MM.1S (cell line): ENCODE measurements at regions not wholly inside any gene's neighbourhood (a gene's known extent, or its start where the extent isn't known, plus 50 kb on each side); places are given as distances from the start of the nearest gene placed in this dataset.

ENCODE experiments used
- DNase-seq: peaks from one replicate; pipeline ENCODE4 v3.0.0-alpha.2; 2015
- H2AFZ ChIP-seq: fragments of 300-600 bp; sonication (generic); 2 replicates; pipeline ENCODE4 v1.6.0; 2016; ENCODE audit warnings: antibody characterized with exemption, low read length
- H3F3A ChIP-seq: fragments of 300-600 bp; sonication (generic); 2 replicates; pipeline ENCODE4 v1.6.1; 2016; ENCODE audit warnings: mild to moderate bottlenecking, antibody characterized with exemption, low read length, moderate library complexity, mixed read lengths; ENCODE audit not compliant: insufficient read depth
- H3K27ac ChIP-seq: fragments of 300-600 bp; sonication (generic); 2 replicates; pipeline ENCODE4 v1.5.1; 2016; ENCODE audit warnings: mild to moderate bottlenecking, low read length
- H3K27me3 ChIP-seq: fragments of 300-600 bp; sonication (generic); replicated peaks from 2 replicates; pipeline ENCODE4 v1.6.0; 2016; ENCODE audit warnings: low read length; ENCODE audit not compliant: insufficient read depth
- H3K36me3 ChIP-seq: fragments of 300-600 bp; sonication (generic); replicated peaks from 2 replicates; pipeline ENCODE4 v1.6.1; 2016; ENCODE audit warnings: mild to moderate bottlenecking, low read length, mixed read lengths; ENCODE audit not compliant: insufficient read depth
- H3K4me1 ChIP-seq: fragments of 300-600 bp; sonication (generic); 2 replicates; pipeline ENCODE4 v1.6.1; 2016; ENCODE audit warnings: low read length, mixed read lengths
- H3K4me2 ChIP-seq: fragments of 300-600 bp; sonication (generic); 2 replicates; pipeline ENCODE4 v1.6.0; 2016; ENCODE audit warnings: low read depth, low read length
- H3K4me3 ChIP-seq: fragments of 300-600 bp; sonication (generic); 2 replicates; pipeline ENCODE4 v1.5.1; 2016; ENCODE audit warnings: low read length, mixed read lengths
- H3K79me2 ChIP-seq: fragments of 300-600 bp; sonication (generic); 2 replicates; pipeline ENCODE4 v1.6.1; 2016; ENCODE audit warnings: mixed run types, low read length, mixed read lengths
- H3K9ac ChIP-seq: fragments of 300-600 bp; sonication (generic); 2 replicates; pipeline ENCODE4 v1.6.1; 2016; ENCODE audit warnings: low read length, mixed read lengths
- H3K9me2 ChIP-seq: fragments of 300-600 bp; sonication (generic); replicated peaks from 2 replicates; pipeline ENCODE4 v1.6.1; 2016; ENCODE audit warnings: mild to moderate bottlenecking, low read length, mixed read lengths; ENCODE audit not compliant: insufficient read depth
- H3K9me3 ChIP-seq: fragments of 300-600 bp; sonication (generic); replicated peaks from 2 replicates; pipeline ENCODE4 v1.6.1; 2016; ENCODE audit warnings: mild to moderate bottlenecking, low read length, mixed read lengths; ENCODE audit not compliant: insufficient read depth
- H4K20me1 ChIP-seq: fragments of 300-600 bp; sonication (generic); 2 replicates; pipeline ENCODE4 v1.6.1; 2016; ENCODE audit warnings: mild to moderate bottlenecking, low read length, moderate library complexity, mixed read lengths; ENCODE audit not compliant: insufficient read depth
- EZH2 ChIP-seq: fragments of 300-600 bp; sonication (generic); optimal IDR thresholded peaks from 2 replicates; pipeline ENCODE3; 2017; ENCODE audit warnings: low read depth, mild to moderate bottlenecking, antibody characterized with exemption, low read length, mixed read lengths
- EZH2phosphoT487 ChIP-seq: fragments of 300-600 bp; sonication (generic); IDR thresholded peaks from 2 replicates; pipeline ENCODE4 v1.6.1; 2018; ENCODE audit warnings: antibody characterized with exemption, low read length
- TF ChIP-seq, protein P1 (sequence below): fragments of 300-600 bp; sonication (generic); IDR thresholded peaks from 2 replicates; pipeline ENCODE4 v1.5.1; 2016; ENCODE audit warnings: antibody characterized with exemption, low read length, mixed read lengths

DNA sequence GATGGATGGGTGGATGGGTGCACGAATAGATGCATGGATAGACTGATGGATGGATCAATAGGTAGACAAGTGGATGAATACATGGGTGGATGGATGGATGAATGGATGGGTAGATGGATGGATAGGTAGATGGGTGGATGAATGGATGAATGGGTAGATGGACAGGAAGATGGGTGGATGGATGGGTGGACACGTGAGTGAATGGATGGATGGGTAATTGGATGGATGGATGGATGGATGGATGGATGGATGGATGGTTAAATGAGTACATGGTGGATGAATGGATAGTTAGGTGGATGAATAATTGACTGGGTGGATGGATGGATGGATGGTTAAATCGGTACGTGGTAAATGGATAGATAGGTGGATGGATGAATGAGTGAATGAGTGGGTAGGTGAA, 89.7 kb upstream of the ZNF469 start:
- Histone ChIP-seq H3K27ac (no peak overlapping the region), H3F3A (no peaks in the 10 kb centered on the region), H3K79me2 (no peaks in the 10 kb centered on the region), H3K9me3 (no peaks in the 10 kb centered on the region), H4K20me1 (no peaks in the 10 kb centered on the region), H3K9me2 (no peaks in the 10 kb centered on the region), H3K4me3 (no peak overlapping the region), H3K27me3 (peaks cover 33% of the 10 kb centered on the region), H3K4me1 (peaks cover 9% of the 10 kb centered on the region; the same call in 1 of the 2 replicates), H3K36me3 (no peaks in the 10 kb centered on the region), H2AFZ (no peak overlapping the region), H3K4me2 (no peak overlapping the region), H3K9ac (no peak overlapping the region)
- TF ChIP-seq, protein P1, sequence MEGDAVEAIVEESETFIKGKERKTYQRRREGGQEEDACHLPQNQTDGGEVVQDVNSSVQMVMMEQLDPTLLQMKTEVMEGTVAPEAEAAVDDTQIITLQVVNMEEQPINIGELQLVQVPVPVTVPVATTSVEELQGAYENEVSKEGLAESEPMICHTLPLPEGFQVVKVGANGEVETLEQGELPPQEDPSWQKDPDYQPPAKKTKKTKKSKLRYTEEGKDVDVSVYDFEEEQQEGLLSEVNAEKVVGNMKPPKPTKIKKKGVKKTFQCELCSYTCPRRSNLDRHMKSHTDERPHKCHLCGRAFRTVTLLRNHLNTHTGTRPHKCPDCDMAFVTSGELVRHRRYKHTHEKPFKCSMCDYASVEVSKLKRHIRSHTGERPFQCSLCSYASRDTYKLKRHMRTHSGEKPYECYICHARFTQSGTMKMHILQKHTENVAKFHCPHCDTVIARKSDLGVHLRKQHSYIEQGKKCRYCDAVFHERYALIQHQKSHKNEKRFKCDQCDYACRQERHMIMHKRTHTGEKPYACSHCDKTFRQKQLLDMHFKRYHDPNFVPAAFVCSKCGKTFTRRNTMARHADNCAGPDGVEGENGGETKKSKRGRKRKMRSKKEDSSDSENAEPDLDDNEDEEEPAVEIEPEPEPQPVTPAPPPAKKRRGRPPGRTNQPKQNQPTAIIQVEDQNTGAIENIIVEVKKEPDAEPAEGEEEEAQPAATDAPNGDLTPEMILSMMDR = no peak
- TF ChIP-seq EZH2 = no peak
- TF ChIP-seq EZH2phosphoT487 = no peak
- no peak for DNase-seq

DNA sequence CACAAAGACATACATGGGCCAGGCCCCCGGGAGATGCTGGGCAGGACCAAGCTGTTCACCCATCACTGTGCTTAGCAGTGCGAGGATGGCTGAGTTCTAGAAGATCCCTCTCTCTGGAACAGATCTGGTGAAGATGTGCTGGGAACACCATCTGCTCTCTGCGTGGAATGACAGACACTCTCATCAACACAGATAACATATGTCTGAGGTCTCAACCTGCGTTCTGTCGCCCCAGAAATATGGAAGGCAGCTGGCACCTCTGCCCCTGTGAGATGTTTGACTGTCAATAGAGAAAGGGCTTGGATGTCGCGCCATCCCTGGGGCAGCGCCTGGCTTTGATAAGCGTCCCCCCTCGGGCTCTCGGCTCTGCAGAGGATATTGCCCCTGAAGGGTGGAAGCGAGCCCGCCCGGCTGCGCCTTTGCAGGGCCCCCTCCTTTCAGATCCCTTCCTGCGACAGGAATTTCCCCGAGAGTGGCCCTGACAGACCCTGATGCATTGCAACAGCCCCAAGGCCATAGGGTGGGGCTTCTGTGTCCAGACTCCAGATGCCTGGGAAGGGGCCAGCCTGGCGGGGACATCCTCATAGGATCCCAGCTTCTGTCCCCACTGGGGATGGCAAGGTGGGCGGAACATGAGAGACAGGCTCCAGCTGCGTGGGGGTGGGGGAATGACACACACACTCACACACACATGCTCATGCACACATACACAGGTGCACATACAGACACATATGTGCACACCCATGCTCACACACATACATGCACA, 86.9 kb upstream of the ZNF469 start:
- no peaks in the 10 kb centered on the region for H3K36me3 ChIP-seq
- no peaks in the 10 kb centered on the region for H3K4me1 ChIP-seq
- no peak overlapping the region for H3K4me2 ChIP-seq
- no peaks in the 10 kb centered on the region for H3K9me2 ChIP-seq
- no peak overlapping the region for H2AFZ ChIP-seq
- H3K4me3 ChIP-seq = no peak overlapping the region
- H3F3A ChIP-seq = no peaks in the 10 kb centered on the region
- no peak overlapping the region for H3K27ac ChIP-seq
- H3K79me2 ChIP-seq = no peaks in the 10 kb centered on the region
- no peak for DNase-seq
- H3K27me3 ChIP-seq = peaks cover 52% of the 10 kb centered on the region
- no peaks in the 10 kb centered on the region for H4K20me1 ChIP-seq
- TF ChIP-seq EZH2 = no peak
- TF ChIP-seq EZH2phosphoT487 = no peak
- TF ChIP-seq, protein P1 = no peak
- no peak overlapping the region for H3K9ac ChIP-seq
- no peaks in the 10 kb centered on the region for H3K9me3 ChIP-seq

DNA sequence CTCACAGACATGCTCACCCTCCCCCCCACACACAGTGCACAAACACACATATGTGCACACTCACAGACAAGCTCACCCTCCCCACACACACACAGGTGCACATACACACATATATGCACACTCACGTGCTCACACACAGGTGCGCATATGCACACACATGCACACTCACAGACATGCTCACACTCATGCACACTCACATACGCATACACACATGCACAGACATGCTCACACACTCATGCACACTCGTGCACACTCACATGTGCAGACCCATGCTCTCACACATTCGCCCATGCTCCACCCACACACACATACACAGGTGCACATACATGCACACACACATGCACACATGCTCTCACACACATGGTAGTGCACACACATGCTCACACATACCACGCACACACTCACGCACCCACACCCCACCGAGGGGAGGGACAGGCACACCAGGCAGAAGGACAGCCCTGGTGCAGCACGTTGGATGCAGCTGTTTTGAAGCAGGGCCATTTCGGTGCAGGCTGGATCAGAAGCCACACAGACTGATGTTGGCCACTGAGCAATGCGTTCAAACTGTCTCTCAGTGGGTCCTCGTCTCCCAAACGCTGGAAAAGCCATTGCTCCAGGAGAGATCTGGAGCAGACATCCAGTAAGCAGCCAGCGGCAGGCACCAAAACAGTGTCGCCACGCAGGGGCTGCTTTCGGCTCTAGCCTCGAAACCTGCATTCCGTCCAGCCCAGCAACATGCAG, 86.2 kb upstream of the ZNF469 start:
- H3K27ac ChIP-seq = no peak overlapping the region
- TF ChIP-seq EZH2 = no peak
- TF ChIP-seq, protein P1 = no peak
- TF ChIP-seq EZH2phosphoT487 = no peak
- no peak for DNase-seq
- no peak overlapping the region for H3K4me3 ChIP-seq
- H3K79me2 ChIP-seq = no peaks in the 10 kb centered on the region
- no peaks in the 10 kb centered on the region for H3F3A ChIP-seq
- H3K4me1 ChIP-seq = no peaks in the 10 kb centered on the region
- H3K9me3 ChIP-seq = no peaks in the 10 kb centered on the region
- H4K20me1 ChIP-seq = no peaks in the 10 kb centered on the region
- H3K36me3 ChIP-seq = no peaks in the 10 kb centered on the region
- no peak overlapping the region for H3K9ac ChIP-seq
- H3K4me2 ChIP-seq = no peak overlapping the region
- peaks cover 54% of the 10 kb centered on the region for H3K27me3 ChIP-seq
- no peaks in the 10 kb centered on the region for H3K9me2 ChIP-seq
- no peak overlapping the region for H2AFZ ChIP-seq
